CD14-positive monocyte (primary cell): ENCODE measurements at regions not wholly inside any gene's neighbourhood (a gene's known extent, or its start where the extent isn't known, plus 50 kb on each side); places are given as distances from the start of the nearest gene placed in this dataset.

Experiments used
- DNase-seq, 3 donors: peaks; one replicate each; pipeline ENCODE4 v3.0.0-alpha.2; 2011 to 2022
- H2AFZ ChIP-seq: 2 replicates; pipeline ENCODE4 v1.6.0; 2012; ENCODE audit warnings: mild to moderate bottlenecking, low read depth, low read length, inconsistent platforms; ENCODE audit not compliant: insufficient read depth, poor library complexity, severe bottlenecking
- H3K27ac ChIP-seq, 2 donors: 1 replicate in 1 of 2; 2 replicates in 1 of 2; pipeline ENCODE4 v1.5.1; 2012 to 2013; ENCODE audit warnings: low read length in 2 of 2, control low read depth in 1 of 2, inconsistent platforms in 1 of 2, low read depth in 1 of 2, mild to moderate bottlenecking in 1 of 2
- H3K27me3 ChIP-seq, 2 donors: one replicate each; pipeline versions ENCODE4 v1.6.0 to v1.6.1; 2011 to 2013; ENCODE audit warnings: low read length in 2 of 2; ENCODE audit not compliant: control insufficient read depth in 2 of 2, insufficient read depth in 2 of 2
- H3K36me3 ChIP-seq, 2 donors: replicated peaks in 1 of 2; 1 replicate in 1 of 2; 2 replicates in 1 of 2; pipeline versions ENCODE4 v1.5.1 to v1.6.1; 2012 to 2013; ENCODE audit warnings: low read length in 2 of 2, control low read depth in 1 of 2, inconsistent platforms in 1 of 2, mild to moderate bottlenecking in 1 of 2; ENCODE audit not compliant: insufficient read depth in 2 of 2, control insufficient read depth in 1 of 2
- H3K4me1 ChIP-seq, 2 donors: 1 replicate in 1 of 2; 2 replicates in 1 of 2; pipeline versions ENCODE4 v1.5.1 to v1.6.1; 2012 to 2013; ENCODE audit warnings: low read length in 2 of 2, control low read depth in 1 of 2, inconsistent platforms in 1 of 2, mild to moderate bottlenecking in 1 of 2, moderate library complexity in 1 of 2; ENCODE audit not compliant: insufficient read depth in 2 of 2, control insufficient read depth in 1 of 2
- H3K4me2 ChIP-seq: replicated peaks from 2 replicates; pipeline ENCODE3; 2012; ENCODE audit warnings: low read length, moderate library complexity, mild to moderate bottlenecking; ENCODE audit not compliant: poor library complexity, severe bottlenecking; ENCODE audit errors: extremely low read depth
- H3K4me3 ChIP-seq, 3 experiments: fragments of 200-600 bp in 1 of 3; sonication (generic) in 1 of 3; replicated peaks in 1 of 3; 1 replicate in 2 of 3; 2 replicates in 1 of 3; pipeline ENCODE4 v1.5.1; 2011 to 2013; ENCODE audit warnings: low read length in 3 of 3, mild to moderate bottlenecking in 3 of 3, control low read depth in 2 of 3, low read depth in 2 of 3, inconsistent platforms in 1 of 3, moderate library complexity in 1 of 3
- H3K79me2 ChIP-seq: 2 replicates; pipeline ENCODE4 v1.6.0; 2012; ENCODE audit warnings: mild to moderate bottlenecking, control low read depth, inconsistent platforms, low read length, moderate library complexity; ENCODE audit not compliant: insufficient read depth
- H3K9ac ChIP-seq: 2 replicates; pipeline ENCODE4 v1.6.0; 2017; ENCODE audit warnings: low read length, mild to moderate bottlenecking; ENCODE audit not compliant: insufficient read depth, poor library complexity, severe bottlenecking
- H3K9me3 ChIP-seq, 2 donors: replicated peaks in 1 of 2; 1 replicate in 1 of 2; 2 replicates in 1 of 2; pipeline versions ENCODE4 v1.5.1 to v1.6.1; 2012 to 2013; ENCODE audit warnings: low read length in 2 of 2, control low read depth in 1 of 2; ENCODE audit not compliant: control insufficient read depth in 1 of 2, insufficient read depth in 1 of 2
- H4K20me1 ChIP-seq: 2 replicates; pipeline ENCODE4 v1.6.0; 2012; ENCODE audit warnings: mild to moderate bottlenecking, low read length, control low read depth, moderate library complexity; ENCODE audit not compliant: insufficient read depth
- H3K27ac Mint-ChIP-seq, 7 donors: one replicate each; pipeline ENCODE4 v1.8.0; 2020; ENCODE audit warnings: mild to moderate bottlenecking in 7 of 7, mixed read lengths in 7 of 7, moderate library complexity in 6 of 7, inconsistent platforms in 2 of 7
- H3K27me3 Mint-ChIP-seq, 3 donors: one replicate each; pipeline ENCODE4 v1.8.0; 2021 to 2022; ENCODE audit warnings: low read depth in 3 of 3, mild to moderate bottlenecking in 3 of 3, mixed read lengths in 3 of 3, moderate library complexity in 3 of 3, inconsistent platforms in 1 of 3
- H3K36me3 Mint-ChIP-seq, 2 donors: one replicate each; pipeline ENCODE4 v1.8.0; 2020; ENCODE audit warnings: mixed read lengths in 2 of 2, inconsistent platforms in 1 of 2, mild to moderate bottlenecking in 1 of 2
- H3K4me1 Mint-ChIP-seq: one replicate; pipeline ENCODE4 v1.8.0; 2020; ENCODE audit warnings: mild to moderate bottlenecking, mixed read lengths
- H3K4me3 Mint-ChIP-seq, 2 donors: one replicate each; pipeline ENCODE4 v1.8.0; 2020; ENCODE audit warnings: mild to moderate bottlenecking in 2 of 2, mixed read lengths in 2 of 2, moderate library complexity in 1 of 2
- H3K9me3 Mint-ChIP-seq, 7 donors: one replicate each; pipeline ENCODE4 v1.8.0; 2020 to 2022; ENCODE audit warnings: mixed read lengths in 7 of 7, mild to moderate bottlenecking in 6 of 7, moderate library complexity in 6 of 7, inconsistent platforms in 2 of 7
- WGBS: methylation state at CpG from one replicate; pipeline ENCODE4 v1.1.5; 2013; ENCODE audit warnings: missing lambda C conversion rate; ENCODE audit not compliant: insufficient coverage; 5-methylcytosine and 5-hydroxymethylcytosine counted together
- intact Hi-C, 2 donors: fragments of 100-400 bp; cut with micrococcal nuclease; formaldehyde crosslinking; loops; one replicate each; pipeline versions ENCODE4 v1.15.0 to v1.15.1; 2023
- TF ChIP-seq, protein P1 (sequence below): fragments of 200-600 bp; IDR thresholded peaks from one replicate; pipeline ENCODE4 v1.8.0; 2022; ENCODE audit warnings: antibody characterized with exemption, mild to moderate bottlenecking

DNA sequence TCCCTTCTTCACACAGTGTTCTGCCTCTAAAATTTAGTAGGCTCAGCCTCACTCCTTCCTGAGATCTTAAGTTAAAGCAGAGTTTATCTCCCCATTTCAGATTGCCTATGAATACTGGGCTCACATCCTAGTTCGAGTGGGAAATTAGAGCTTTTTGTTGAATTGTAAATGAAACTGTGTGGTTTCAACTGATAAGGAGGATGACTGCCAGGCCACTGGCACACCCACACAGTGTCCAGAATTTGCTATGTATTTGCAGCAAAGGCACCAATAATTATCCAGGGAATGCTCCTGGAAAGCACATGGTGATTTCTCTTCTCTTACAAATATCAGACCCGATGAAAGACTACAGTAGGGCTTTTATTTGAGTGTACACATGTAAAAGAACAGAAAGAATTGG, 308.1 kb upstream of the COL8A1 start:
- intact Hi-C loops = no loop called here
- TF ChIP-seq, protein P1, sequence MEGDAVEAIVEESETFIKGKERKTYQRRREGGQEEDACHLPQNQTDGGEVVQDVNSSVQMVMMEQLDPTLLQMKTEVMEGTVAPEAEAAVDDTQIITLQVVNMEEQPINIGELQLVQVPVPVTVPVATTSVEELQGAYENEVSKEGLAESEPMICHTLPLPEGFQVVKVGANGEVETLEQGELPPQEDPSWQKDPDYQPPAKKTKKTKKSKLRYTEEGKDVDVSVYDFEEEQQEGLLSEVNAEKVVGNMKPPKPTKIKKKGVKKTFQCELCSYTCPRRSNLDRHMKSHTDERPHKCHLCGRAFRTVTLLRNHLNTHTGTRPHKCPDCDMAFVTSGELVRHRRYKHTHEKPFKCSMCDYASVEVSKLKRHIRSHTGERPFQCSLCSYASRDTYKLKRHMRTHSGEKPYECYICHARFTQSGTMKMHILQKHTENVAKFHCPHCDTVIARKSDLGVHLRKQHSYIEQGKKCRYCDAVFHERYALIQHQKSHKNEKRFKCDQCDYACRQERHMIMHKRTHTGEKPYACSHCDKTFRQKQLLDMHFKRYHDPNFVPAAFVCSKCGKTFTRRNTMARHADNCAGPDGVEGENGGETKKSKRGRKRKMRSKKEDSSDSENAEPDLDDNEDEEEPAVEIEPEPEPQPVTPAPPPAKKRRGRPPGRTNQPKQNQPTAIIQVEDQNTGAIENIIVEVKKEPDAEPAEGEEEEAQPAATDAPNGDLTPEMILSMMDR = no peak
- no peak overlapping the region for H3K4me3 Mint-ChIP-seq
- no peak overlapping the region for H3K27ac ChIP-seq
- H3K36me3 Mint-ChIP-seq = no peaks in the 10 kb centered on the region
- no peak overlapping the region for H2AFZ ChIP-seq
- H3K9me3 Mint-ChIP-seq = peaks cover 0 to 3% (median 2%) of the 10 kb centered on the region in 7 donors
- no peaks in the 10 kb centered on the region for H3K36me3 ChIP-seq
- no peaks in the 10 kb centered on the region for H3K4me1 Mint-ChIP-seq
- H3K4me2 ChIP-seq = no peak overlapping the region
- WGBS = 40% methylated on average over 1 of the region's 2 CpGs
- no peaks in the 10 kb centered on the region for H3K4me1 ChIP-seq
- no peaks in the 10 kb centered on the region for H4K20me1 ChIP-seq
- H3K27ac Mint-ChIP-seq = no peak overlapping the region
- H3K27me3 Mint-ChIP-seq = no peaks in the 10 kb centered on the region
- no peak overlapping the region for H3K4me3 ChIP-seq
- no peak overlapping the region for H3K9ac ChIP-seq
- DNase-seq = no peak
- no peaks in the 10 kb centered on the region for H3K9me3 ChIP-seq
- no peaks in the 10 kb centered on the region for H3K27me3 ChIP-seq
- H3K79me2 ChIP-seq = no peaks in the 10 kb centered on the region

DNA sequence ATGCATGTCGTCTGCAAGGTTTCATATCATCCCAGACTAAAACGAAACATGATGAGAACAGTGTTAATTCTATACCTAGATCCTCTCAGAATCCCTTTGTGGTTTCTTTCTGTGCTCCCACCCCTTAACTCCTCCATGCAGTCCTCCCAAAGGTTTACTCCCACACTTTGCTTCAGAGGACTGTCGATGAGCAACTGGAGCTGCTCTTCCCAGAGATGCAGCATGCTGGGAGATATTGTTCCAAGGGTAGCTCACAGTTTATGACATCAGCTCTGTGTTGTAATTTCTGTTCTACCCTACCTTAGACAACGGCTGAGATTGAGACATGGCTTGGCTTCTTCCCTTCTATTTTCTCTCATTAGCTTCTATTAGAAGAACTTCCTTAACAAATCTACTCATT, 313.0 kb upstream of the COL8A1 start:
- no peak overlapping the region for H2AFZ ChIP-seq
- no peak overlapping the region for H3K27ac ChIP-seq
- H3K9ac ChIP-seq = no peak overlapping the region
- TF ChIP-seq, protein P1 = no peak
- no peaks in the 10 kb centered on the region for H4K20me1 ChIP-seq
- H3K4me1 ChIP-seq = no peaks in the 10 kb centered on the region
- no peak overlapping the region for H3K4me3 Mint-ChIP-seq
- H3K27me3 ChIP-seq = no peaks in the 10 kb centered on the region
- intact Hi-C loops = no loop called here
- peaks cover 0 to 6% (median 2%) of the 10 kb centered on the region in 7 donors for H3K9me3 Mint-ChIP-seq
- no peak overlapping the region for H3K4me2 ChIP-seq
- H3K4me1 Mint-ChIP-seq = no peaks in the 10 kb centered on the region
- peak overlapping the region in 1 of 7 donors; percentile 70 for H3K27ac Mint-ChIP-seq
- no peaks in the 10 kb centered on the region for H3K79me2 ChIP-seq
- H3K36me3 Mint-ChIP-seq = no peaks in the 10 kb centered on the region
- no peaks in the 10 kb centered on the region for H3K36me3 ChIP-seq
- DNase-seq = no peak
- H3K9me3 ChIP-seq = no peaks in the 10 kb centered on the region
- H3K27me3 Mint-ChIP-seq = no peaks in the 10 kb centered on the region
- no CpG with 5 or more reads among the region's 4 CpGs for WGBS
- H3K4me3 ChIP-seq = no peak overlapping the region
